Astrocyte of the cerebellum (primary cell): ENCODE measurements at regions not wholly inside any gene's neighbourhood (a gene's known extent, or its start where the extent isn't known, plus 50 kb on each side); places are given as distances from the start of the nearest gene placed in this dataset.

Experiments used
- DNase-seq: peaks from one replicate; pipeline ENCODE4 v3.0.0-alpha.2; 2011; ENCODE audit warnings: low read depth
- H3K4me3 ChIP-seq: 2 replicates; pipeline ENCODE4 v1.5.1; 2011; ENCODE audit warnings: mild to moderate bottlenecking, low read depth, low read length, moderate library complexity
- CTCF ChIP-seq: IDR thresholded peaks from 2 replicates; pipeline ENCODE4 v1.5.1; 2012; ENCODE audit warnings: low read length, low read depth, moderate library complexity, mild to moderate bottlenecking; ENCODE audit errors: missing control alignments
- in situ Hi-C: cut with HindIII; loops from 2 replicates; pipeline ENCODE4 v1.10.0; 2017; ENCODE audit warnings: low sequenced_read_pairs

- in situ Hi-C loops, result no loop called here
These were observed 365.5 kb downstream of the SHANK2 start for GRCh38 chr11:70886676-70887541.

GRCh38 chr11:70887542-70887827 is 364.9 kb downstream of the SHANK2 start:
- TF ChIP-seq CTCF, result no peak
- no peak overlapping the region for H3K4me3 ChIP-seq
- in situ Hi-C loops, result no loop called here
- no peak for DNase-seq

More at GRCh38 chr11:70886676-70887541, 365.5 kb downstream of the SHANK2 start:
- H3K4me3 ChIP-seq, result no peak overlapping the region
- no peak for DNase-seq
- no peak for TF ChIP-seq CTCF

- no peak for DNase-seq
- TF ChIP-seq CTCF, result no peak
- in situ Hi-C loops, result no loop called here
- H3K4me3 ChIP-seq, result no peak overlapping the region
These were observed 364.3 kb downstream of the SHANK2 start for GRCh38 chr11:70888061-70888460.

GRCh38 chr11:70889411-70889810 is 363.0 kb downstream of the SHANK2 start:
- DNase-seq, result no peak
- H3K4me3 ChIP-seq, result no peak overlapping the region
- TF ChIP-seq CTCF, result no peak
- in situ Hi-C loops, result no loop called here

GRCh38 chr11:70891844-70892380 is 360.5 kb downstream of the SHANK2 start:
- no peak for DNase-seq
- no peak for TF ChIP-seq CTCF
- in situ Hi-C loops, result no loop called here
- H3K4me3 ChIP-seq, result no peak overlapping the region

GRCh38 chr11:70892889-70893288 is 359.5 kb downstream of the SHANK2 start:
- in situ Hi-C loops, result no loop called here
- TF ChIP-seq CTCF, result no peak
- DNase-seq, result no peak
- H3K4me3 ChIP-seq, result no peak overlapping the region
